IMR-90 (cell line): ENCODE measurements at regions not wholly inside any gene's neighbourhood (a gene's known extent, or its start where the extent isn't known, plus 50 kb on each side); places are given as distances from the start of the nearest gene placed in this dataset.

Source experiments
- ATAC-seq: fragments of 200-7000 bp; cut with Tn5 transposase; 2 replicates; pipeline ENCODE4 v1.9.1; 2020; ENCODE audit warnings: low read depth, mild to moderate bottlenecking, moderate library complexity
- BruUV-seq: library from RNA; stranded (reverse); fragments of 400-500 nt; replicated peaks from 2 replicates; lab custom pipeline; 2021; lab: Mats Ljungman, UMichigan
- CTCF ChIA-PET: fragments of 300-600 bp; formaldehyde crosslinking; extraction: SDS; loops from one replicate; lab custom pipeline; 2021; ENCODE audit warnings: antibody characterized with exemption; lab: Yijun Ruan, JAX
- POLR2A ChIA-PET: fragments of 300-600 bp; sonication (Branson Sonifier 250); formaldehyde crosslinking; loops from one replicate; lab custom pipeline; 2022; ENCODE audit warnings: antibody characterized with exemption; ENCODE audit not compliant: unreplicated experiment; lab: Charles Lee
- DNase-seq: peaks from one replicate; pipeline ENCODE4 v3.0.0; 2013
- H2AFZ ChIP-seq: replicated peaks from 2 replicates; pipeline ENCODE3; 2013; ENCODE audit warnings: low read length, mild to moderate bottlenecking; ENCODE audit not compliant: poor library complexity
- H2AK5ac ChIP-seq: 2 replicates; pipeline ENCODE4 v1.6.1; 2013; ENCODE audit warnings: low read depth, low read length, inconsistent platforms
- H2AK9ac ChIP-seq: replicated peaks from 2 replicates; pipeline ENCODE3; 2013; ENCODE audit warnings: mild to moderate bottlenecking, low read depth, low read length, moderate library complexity; ENCODE audit not compliant: poor library complexity
- H2BK120ac ChIP-seq: 2 replicates; pipeline ENCODE4 v1.6.1; 2013; ENCODE audit warnings: low read depth, low read length, inconsistent platforms
- H2BK15ac ChIP-seq: 3 replicates; pipeline ENCODE4 v1.6.1; 2013; ENCODE audit warnings: low read depth, low read length, inconsistent platforms
- H2BK20ac ChIP-seq: 2 replicates; pipeline ENCODE4 v1.6.1; 2013; ENCODE audit warnings: low read depth, mild to moderate bottlenecking, inconsistent platforms, low read length, moderate library complexity
- H2BK5ac ChIP-seq: 2 replicates; pipeline ENCODE4 v1.6.1; 2013; ENCODE audit warnings: mild to moderate bottlenecking, low read depth, low read length, inconsistent platforms; ENCODE audit not compliant: poor library complexity, severe bottlenecking
- H3K14ac ChIP-seq: replicated peaks from 2 replicates; pipeline ENCODE4 v1.6.1; 2013; ENCODE audit warnings: low read depth, low read length, inconsistent platforms
- H3K18ac ChIP-seq: 2 replicates; pipeline ENCODE4 v1.6.1; 2013; ENCODE audit warnings: low read depth, low read length, control low read depth
- H3K23ac ChIP-seq: 2 replicates; pipeline ENCODE4 v1.6.1; 2013; ENCODE audit warnings: low read depth, low read length, inconsistent platforms
- H3K27ac ChIP-seq: 2 replicates; pipeline ENCODE4 v1.5.1; 2013; ENCODE audit warnings: mild to moderate bottlenecking, control low read depth, low read length; ENCODE audit not compliant: insufficient read depth
- H3K27me3 ChIP-seq: 2 replicates; pipeline ENCODE4 v1.6.1; 2013; ENCODE audit warnings: low read length; ENCODE audit not compliant: control insufficient read depth, insufficient read depth
- H3K36me3 ChIP-seq: 2 replicates; pipeline ENCODE4 v1.6.1; 2013; ENCODE audit warnings: low read length, mixed read lengths; ENCODE audit not compliant: control insufficient read depth, insufficient read depth
- H3K4ac ChIP-seq: 2 replicates; pipeline ENCODE4 v1.6.1; 2013; ENCODE audit warnings: low read depth, low read length, inconsistent platforms
- H3K4me1 ChIP-seq: 2 replicates; pipeline ENCODE4 v1.6.1; 2013; ENCODE audit warnings: low read length, mixed read lengths; ENCODE audit not compliant: control insufficient read depth, insufficient read depth
- H3K4me2 ChIP-seq: 2 replicates; pipeline ENCODE4 v1.6.1; 2013; ENCODE audit warnings: low read depth, mild to moderate bottlenecking, control low read depth, low read length, moderate library complexity
- H3K4me3 ChIP-seq: 2 replicates; pipeline ENCODE4 v1.5.1; 2013; ENCODE audit warnings: low read depth, mild to moderate bottlenecking, control low read depth, low read length, moderate library complexity; ENCODE audit not compliant: insufficient read depth
- H3K56ac ChIP-seq: 2 replicates; pipeline ENCODE4 v1.6.1; 2013; ENCODE audit warnings: low read length, inconsistent platforms; ENCODE audit not compliant: insufficient read depth; ENCODE audit errors: extremely low read depth
- H3K79me1 ChIP-seq, 2 experiments: 2 replicates each; pipeline ENCODE4 v1.6.1; 2013; ENCODE audit warnings: low read length in 2 of 2, inconsistent platforms in 1 of 2, low read depth in 1 of 2
- H3K9ac ChIP-seq: 2 replicates; pipeline ENCODE4 v1.6.1; 2013; ENCODE audit warnings: low read depth, low read length, control low read depth
- H3K9me1 ChIP-seq: 2 replicates; pipeline ENCODE4 v1.6.1; 2013; ENCODE audit warnings: low read length, inconsistent platforms; ENCODE audit not compliant: insufficient read depth
- H3K9me3 ChIP-seq: 2 replicates; pipeline ENCODE4 v1.6.1; 2013; ENCODE audit warnings: low read length; ENCODE audit not compliant: control insufficient read depth, insufficient read depth
- H4K20me1 ChIP-seq: 2 replicates; pipeline ENCODE4 v1.6.1; 2013; ENCODE audit warnings: low read length, inconsistent platforms; ENCODE audit not compliant: insufficient read depth
- H4K5ac ChIP-seq: 2 replicates; pipeline ENCODE4 v1.6.1; 2013; ENCODE audit warnings: mild to moderate bottlenecking, low read depth, low read length, control low read depth
- H4K8ac ChIP-seq, 2 experiments: 2 replicates each; pipeline ENCODE4 v1.6.1; 2013; ENCODE audit warnings: low read depth in 2 of 2, low read length in 2 of 2, control low read depth in 1 of 2, inconsistent platforms in 1 of 2
- H4K91ac ChIP-seq: 2 replicates; pipeline ENCODE4 v1.6.1; 2013; ENCODE audit warnings: low read depth, low read length, inconsistent platforms; ENCODE audit not compliant: insufficient read depth
- BHLHE40 ChIP-seq: fragments of 150-350 bp; IDR thresholded peaks from 2 replicates; pipeline ENCODE4 v1.6.1; 2016; ENCODE audit warnings: mild to moderate bottlenecking, low read depth, low read length
- CHD1 ChIP-seq: IDR thresholded peaks from 2 replicates; pipeline ENCODE4 v1.6.1; 2012; ENCODE audit warnings: low read depth, low read length, improper control_type of control experiment
- FOS ChIP-seq: fragments of 150-350 bp; IDR thresholded peaks from 2 replicates; pipeline ENCODE4 v1.6.1; 2016; ENCODE audit warnings: low read depth, low read length
- MAFK ChIP-seq: IDR thresholded peaks from 2 replicates; pipeline ENCODE4 v1.6.1; 2012; ENCODE audit warnings: low read depth, low read length, improper control_type of control experiment
- MXI1 ChIP-seq: IDR thresholded peaks from 2 replicates; pipeline ENCODE4 v1.6.1; 2012; ENCODE audit warnings: low read depth, mild to moderate bottlenecking, low read length, moderate library complexity, borderline replicate concordance
- RAD21 ChIP-seq: IDR thresholded peaks from 2 replicates; pipeline ENCODE4 v1.6.1; 2012; ENCODE audit warnings: low read length, improper control_type of control experiment
- RFX5 ChIP-seq: IDR thresholded peaks from 2 replicates; pipeline ENCODE4 v1.8.0; 2012; ENCODE audit warnings: low read depth, mild to moderate bottlenecking, low read length, moderate library complexity
- SMC3 ChIP-seq: fragments of 150-350 bp; IDR thresholded peaks from 2 replicates; pipeline ENCODE4 v1.6.1; 2016; ENCODE audit warnings: low read depth, mild to moderate bottlenecking, antibody characterized with exemption, low read length, moderate library complexity
- USF2 ChIP-seq: fragments of 150-350 bp; IDR thresholded peaks from 2 replicates; pipeline ENCODE4 v1.6.1; 2017; ENCODE audit warnings: mild to moderate bottlenecking, antibody characterized with exemption, low read length, low read depth
- WGBS, 2 experiments: methylation state at CpG; one replicate each; pipeline versions ENCODE4 v1.1.5 to v1.1.7; 2013; ENCODE audit warnings: missing lambda C conversion rate in 2 of 2; ENCODE audit not compliant: insufficient read length in 1 of 2; ENCODE audit errors: extremely low coverage in 2 of 2; 5-methylcytosine and 5-hydroxymethylcytosine counted together
- dilution Hi-C: fragments of 300-500 bp; cut with HindIII; formaldehyde crosslinking; loops from one replicate; pipeline ENCODE4 v1.14.3; 2018; ENCODE audit warnings: low sequenced_read_pairs; ENCODE audit not compliant: unreplicated experiment
- in situ Hi-C: fragments of 300-500 bp; cut with MboI; formaldehyde crosslinking; loops from 3 replicates; pipeline ENCODE4 v1.14.3; 2019; ENCODE audit warnings: low sequenced_read_pairs, inconsistent platforms, mixed read lengths
- intact Hi-C: fragments of 100-400 bp; cut with micrococcal nuclease; formaldehyde crosslinking; loops from 2 replicates; pipeline ENCODE4 v1.10.0; 2022
- TF ChIP-seq, protein P1 (sequence below): conservative IDR thresholded peaks from 2 replicates; pipeline ENCODE4 v1.5.1; 2012; ENCODE audit warnings: mild to moderate bottlenecking, low read depth, low read length, improper control_type of control experiment
- TF ChIP-seq, protein P2 (sequence below): fragments of 150-350 bp; IDR thresholded peaks from 2 replicates; pipeline ENCODE4 v1.6.1; 2016; ENCODE audit warnings: low read depth, mild to moderate bottlenecking, low read length, moderate library complexity, borderline replicate concordance

GRCh38 chr4:89483833-89484232 is 176.2 kb upstream of the GPRIN3 start:
- CTCF ChIA-PET, result no interaction called here
- H4K91ac ChIP-seq, result no peak overlapping the region
- no CpG with 5 or more reads among the region's 2 CpGs for WGBS, 2 experiments
- no peak overlapping the region for H3K23ac ChIP-seq
- no peaks in the 10 kb centered on the region for H3K9me1 ChIP-seq
- H2AK5ac ChIP-seq, result no peak overlapping the region
- H3K4me2 ChIP-seq, result no peak overlapping the region
- H3K18ac ChIP-seq, result no peak overlapping the region
- H3K9ac ChIP-seq, result no peak overlapping the region
- H3K4ac ChIP-seq, result no peak overlapping the region
- DNase-seq (no peak), ATAC-seq (no peak)
- intact Hi-C loops (no loop called here), dilution Hi-C loops (no loop called here), in situ Hi-C loops (loop anchor here (25.0 kb wide), 1 partner anchor 378 kb away; no protein-coding TSS in a partner anchor)
- no peak overlapping the region for H2BK120ac ChIP-seq
- H3K27me3 ChIP-seq, result no peaks in the 10 kb centered on the region
- H4K5ac ChIP-seq, result no peak overlapping the region
- H3K4me1 ChIP-seq, result no peaks in the 10 kb centered on the region
- no peak for TF ChIP-seq SMC3
- TF ChIP-seq MAFK, result no peak
- TF ChIP-seq, protein P1, sequence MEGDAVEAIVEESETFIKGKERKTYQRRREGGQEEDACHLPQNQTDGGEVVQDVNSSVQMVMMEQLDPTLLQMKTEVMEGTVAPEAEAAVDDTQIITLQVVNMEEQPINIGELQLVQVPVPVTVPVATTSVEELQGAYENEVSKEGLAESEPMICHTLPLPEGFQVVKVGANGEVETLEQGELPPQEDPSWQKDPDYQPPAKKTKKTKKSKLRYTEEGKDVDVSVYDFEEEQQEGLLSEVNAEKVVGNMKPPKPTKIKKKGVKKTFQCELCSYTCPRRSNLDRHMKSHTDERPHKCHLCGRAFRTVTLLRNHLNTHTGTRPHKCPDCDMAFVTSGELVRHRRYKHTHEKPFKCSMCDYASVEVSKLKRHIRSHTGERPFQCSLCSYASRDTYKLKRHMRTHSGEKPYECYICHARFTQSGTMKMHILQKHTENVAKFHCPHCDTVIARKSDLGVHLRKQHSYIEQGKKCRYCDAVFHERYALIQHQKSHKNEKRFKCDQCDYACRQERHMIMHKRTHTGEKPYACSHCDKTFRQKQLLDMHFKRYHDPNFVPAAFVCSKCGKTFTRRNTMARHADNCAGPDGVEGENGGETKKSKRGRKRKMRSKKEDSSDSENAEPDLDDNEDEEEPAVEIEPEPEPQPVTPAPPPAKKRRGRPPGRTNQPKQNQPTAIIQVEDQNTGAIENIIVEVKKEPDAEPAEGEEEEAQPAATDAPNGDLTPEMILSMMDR, result no peak
- TF ChIP-seq BHLHE40, result no peak
- TF ChIP-seq RAD21, result no peak
- TF ChIP-seq CHD1, result no peak
- TF ChIP-seq RFX5, result no peak
- TF ChIP-seq, protein P2, sequence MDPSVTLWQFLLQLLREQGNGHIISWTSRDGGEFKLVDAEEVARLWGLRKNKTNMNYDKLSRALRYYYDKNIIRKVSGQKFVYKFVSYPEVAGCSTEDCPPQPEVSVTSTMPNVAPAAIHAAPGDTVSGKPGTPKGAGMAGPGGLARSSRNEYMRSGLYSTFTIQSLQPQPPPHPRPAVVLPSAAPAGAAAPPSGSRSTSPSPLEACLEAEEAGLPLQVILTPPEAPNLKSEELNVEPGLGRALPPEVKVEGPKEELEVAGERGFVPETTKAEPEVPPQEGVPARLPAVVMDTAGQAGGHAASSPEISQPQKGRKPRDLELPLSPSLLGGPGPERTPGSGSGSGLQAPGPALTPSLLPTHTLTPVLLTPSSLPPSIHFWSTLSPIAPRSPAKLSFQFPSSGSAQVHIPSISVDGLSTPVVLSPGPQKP, result no peak
- no peak for TF ChIP-seq MXI1
- TF ChIP-seq FOS, result no peak
- TF ChIP-seq USF2, result no peak
- H2AFZ ChIP-seq, result no peak overlapping the region
- no peaks in the 10 kb centered on the region for H3K79me1 ChIP-seq
- no peak overlapping the region for H3K4me3 ChIP-seq
- no peak overlapping the region for H2BK15ac ChIP-seq
- no peaks in the 10 kb centered on the region for H3K36me3 ChIP-seq
- H3K14ac ChIP-seq, result no peak overlapping the region
- H3K27ac ChIP-seq, result no peak overlapping the region
- no peaks in the 10 kb centered on the region for H3K9me3 ChIP-seq
- H2BK20ac ChIP-seq, result no peak overlapping the region
- H4K20me1 ChIP-seq, result no peaks in the 10 kb centered on the region
- BruUV-seq, result no TSS peak
- no peak overlapping the region for H4K8ac ChIP-seq
- H2AK9ac ChIP-seq, result no peak overlapping the region
- POLR2A ChIA-PET, result no interaction called here
- no peak overlapping the region for H3K56ac ChIP-seq
- H2BK5ac ChIP-seq, result no peak overlapping the region
